HUES48 (cell line): ENCODE measurements at regions not wholly inside any gene's neighbourhood (a gene's known extent, or its start where the extent isn't known, plus 50 kb on each side); places are given as distances from the start of the nearest gene placed in this dataset.
"Not testable (repeated sequence)": the region's sequence is repeated elsewhere in the genome, so short reads cannot be mapped to it uniquely, and the experiment has no call there.

Source experiments
- H3K27ac ChIP-seq: one replicate; pipeline ENCODE4 v1.7.0; 2013; ENCODE audit warnings: low read depth, low read length, inconsistent platforms
- H3K27me3 ChIP-seq: 2 replicates; pipeline ENCODE4 v1.6.1; 2013; ENCODE audit warnings: mild to moderate bottlenecking, low read length; ENCODE audit not compliant: control insufficient read depth, insufficient read depth
- H3K36me3 ChIP-seq: 2 replicates; pipeline ENCODE4 v1.6.1; 2013; ENCODE audit warnings: low read length; ENCODE audit not compliant: control insufficient read depth, insufficient read depth
- H3K4me1 ChIP-seq: 2 replicates; pipeline ENCODE4 v1.6.1; 2013; ENCODE audit warnings: mild to moderate bottlenecking, low read length; ENCODE audit not compliant: control insufficient read depth, insufficient read depth
- H3K4me3 ChIP-seq: 2 replicates; pipeline ENCODE4 v1.5.1; 2013; ENCODE audit warnings: mild to moderate bottlenecking, low read depth, low read length
- H3K9ac ChIP-seq: 2 replicates; pipeline ENCODE4 v1.6.1; 2013; ENCODE audit warnings: mild to moderate bottlenecking, low read depth, low read length, moderate library complexity
- H3K9me3 ChIP-seq: 2 replicates; pipeline ENCODE4 v1.6.1; 2013; ENCODE audit warnings: low read length; ENCODE audit not compliant: control insufficient read depth, insufficient read depth

- Histone ChIP-seq H3K27ac (no peak overlapping the region), H3K36me3 (no peaks in the 10 kb centered on the region), H3K9me3 (no peaks in the 10 kb centered on the region), H3K4me3 (no peak overlapping the region), H3K9ac (no peak overlapping the region), H3K4me1 (no peaks in the 10 kb centered on the region), H3K27me3 (no peaks in the 10 kb centered on the region)
Measured at GRCh38 chr3:94402126-94402525, 339.3 kb downstream of the NSUN3 start.

GRCh38 chr3:94405258-94406035 lies 342.6 kb downstream of the NSUN3 start:
- no peak overlapping the region for H3K9ac ChIP-seq
- no peaks in the 10 kb centered on the region for H3K9me3 ChIP-seq
- no peaks in the 10 kb centered on the region for H3K36me3 ChIP-seq
- H3K4me3 ChIP-seq: no peak overlapping the region
- H3K27me3 ChIP-seq: no peaks in the 10 kb centered on the region
- H3K27ac ChIP-seq: no peak overlapping the region
- no peaks in the 10 kb centered on the region for H3K4me1 ChIP-seq

- Histone ChIP-seq H3K27ac (no peak overlapping the region), H3K9me3 (no peaks in the 10 kb centered on the region), H3K4me3 (no peak overlapping the region), H3K36me3 (no peaks in the 10 kb centered on the region), H3K9ac (no peak overlapping the region), H3K4me1 (no peaks in the 10 kb centered on the region), H3K27me3 (no peaks in the 10 kb centered on the region)
Measured at GRCh38 chr3:94406595-94406994, 343.7 kb downstream of the NSUN3 start.

GRCh38 chr3:94412936-94413335 lies 350.1 kb downstream of the NSUN3 start:
- Histone ChIP-seq H3K4me1 (peaks cover 13% of the 10 kb centered on the region), H3K9ac (peak overlapping the region; percentile 56), H3K27ac (peak overlapping the region; percentile 36)
- H3K36me3 ChIP-seq, H3K9me3 ChIP-seq, H3K4me3 ChIP-seq, H3K27me3 ChIP-seq: not testable (repeated sequence)

GRCh38 chr3:94413336-94414108 lies 350.7 kb downstream of the NSUN3 start:
- H3K9me3 ChIP-seq: no peaks in the 10 kb centered on the region
- peak overlapping the region; percentile 56; the same call in 1 of the 2 replicates for H3K9ac ChIP-seq
- no peaks in the 10 kb centered on the region for H3K36me3 ChIP-seq
- no peak overlapping the region for H3K4me3 ChIP-seq
- no peak overlapping the region for H3K27ac ChIP-seq
- no peaks in the 10 kb centered on the region for H3K27me3 ChIP-seq
- peaks cover 13% of the 10 kb centered on the region for H3K4me1 ChIP-seq

- no peak overlapping the region for H3K9ac ChIP-seq
- no peak overlapping the region for H3K4me3 ChIP-seq
- no peaks in the 10 kb centered on the region for H3K27me3 ChIP-seq
- H3K4me1 ChIP-seq: peaks cover 13% of the 10 kb centered on the region
- no peaks in the 10 kb centered on the region for H3K36me3 ChIP-seq
- H3K9me3 ChIP-seq: no peaks in the 10 kb centered on the region
- no peak overlapping the region for H3K27ac ChIP-seq
Measured at GRCh38 chr3:94414418-94414817, 351.6 kb downstream of the NSUN3 start.

GRCh38 chr3:94416768-94417167 lies 353.9 kb downstream of the NSUN3 start:
- Histone ChIP-seq H3K9me3 (no peaks in the 10 kb centered on the region), H3K36me3 (no peaks in the 10 kb centered on the region), H3K4me1 (peaks cover 13% of the 10 kb centered on the region), H3K27ac (no peak overlapping the region), H3K4me3 (no peak overlapping the region), H3K27me3 (no peaks in the 10 kb centered on the region), H3K9ac (no peak overlapping the region)

GRCh38 chr3:94417963-94418455 lies 355.1 kb downstream of the NSUN3 start:
- Histone ChIP-seq H3K4me3 (no peak overlapping the region), H3K27me3 (no peaks in the 10 kb centered on the region), H3K9ac (no peak overlapping the region), H3K36me3 (no peaks in the 10 kb centered on the region), H3K27ac (no peak overlapping the region), H3K9me3 (no peaks in the 10 kb centered on the region), H3K4me1 (peaks cover 12% of the 10 kb centered on the region)

GRCh38 chr3:94420931-94421330 lies 358.1 kb downstream of the NSUN3 start:
- Histone ChIP-seq H3K4me3 (no peak overlapping the region), H3K9me3 (no peaks in the 10 kb centered on the region; the same call in 1 of the 2 replicates), H3K27ac (no peak overlapping the region), H3K4me1 (no peaks in the 10 kb centered on the region), H3K27me3 (no peaks in the 10 kb centered on the region), H3K36me3 (no peaks in the 10 kb centered on the region), H3K9ac (no peak overlapping the region)

- Histone ChIP-seq H3K4me3 (no peak overlapping the region), H3K9ac (no peak overlapping the region), H3K9me3 (no peaks in the 10 kb centered on the region; the same call in 1 of the 2 replicates), H3K27me3 (no peaks in the 10 kb centered on the region), H3K27ac (no peak overlapping the region), H3K36me3 (no peaks in the 10 kb centered on the region), H3K4me1 (no peaks in the 10 kb centered on the region)
Measured at GRCh38 chr3:94423578-94423977, 360.7 kb downstream of the NSUN3 start.

GRCh38 chr3:94429517-94429916 lies 366.7 kb downstream of the NSUN3 start:
- Histone ChIP-seq H3K9ac (no peak overlapping the region), H3K4me1 (0 out of 2 replicates have a peak, but pooled peaks cover 4% of the 10 kb centered on the region), H3K27me3 (no peaks in the 10 kb centered on the region), H3K9me3 (no peaks in the 10 kb centered on the region; the same call in 1 of the 2 replicates), H3K4me3 (no peak overlapping the region), H3K36me3 (no peaks in the 10 kb centered on the region), H3K27ac (no peak overlapping the region)
